Tibial nerve (tissue), 4 donors: ENCODE measurements at regions not wholly inside any gene's neighbourhood (a gene's known extent, or its start where the extent isn't known, plus 50 kb on each side); places are given as distances from the start of the nearest gene placed in this dataset.

Experiments used
- EP300 ChIP-seq, 2 donors: sonication (generic); formaldehyde crosslinking; IDR thresholded peaks; one replicate each; pipeline ENCODE4 v1.6.1; 2017; ENCODE audit warnings: antibody characterized with exemption in 2 of 2, mild to moderate bottlenecking in 1 of 2
- POLR2A ChIP-seq, 2 donors: fragments of 450-650 bp; IDR thresholded peaks; one replicate each; pipeline ENCODE4 v1.6.1; 2017; ENCODE audit warnings: antibody characterized with exemption in 2 of 2, mild to moderate bottlenecking in 2 of 2, moderate library complexity in 2 of 2
- TF ChIP-seq, protein P1 (sequence below), 5 experiments: fragments of 200-600 bp in 3 of 5; fragments of 450-650 bp in 2 of 5; sonication (generic) in 3 of 5; IDR thresholded peaks; one replicate each; pipeline ENCODE4 v1.5.1; 2016 to 2019; ENCODE audit warnings: antibody characterized with exemption in 5 of 5, mild to moderate bottlenecking in 3 of 5, moderate library complexity in 2 of 5

DNA sequence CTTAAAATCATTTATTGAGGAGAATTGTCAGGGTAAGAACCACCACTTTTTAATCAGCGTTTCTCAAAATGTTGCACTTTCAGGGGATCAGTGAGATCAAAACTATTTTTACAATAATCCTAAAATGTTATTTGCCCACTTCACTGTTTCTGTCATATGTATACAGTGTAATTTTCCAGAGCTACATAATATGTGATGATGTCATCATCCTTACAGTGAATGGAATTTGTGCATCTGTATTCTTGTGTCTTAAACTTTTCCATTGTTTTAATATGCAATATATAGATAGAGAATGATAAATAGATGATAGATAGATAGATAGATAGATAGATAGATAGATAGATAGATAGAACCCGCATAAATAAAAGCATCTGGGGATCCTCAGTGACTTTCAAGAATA is 518.0 kb downstream of the ADCYAP1 start:
- TF ChIP-seq, protein P1, sequence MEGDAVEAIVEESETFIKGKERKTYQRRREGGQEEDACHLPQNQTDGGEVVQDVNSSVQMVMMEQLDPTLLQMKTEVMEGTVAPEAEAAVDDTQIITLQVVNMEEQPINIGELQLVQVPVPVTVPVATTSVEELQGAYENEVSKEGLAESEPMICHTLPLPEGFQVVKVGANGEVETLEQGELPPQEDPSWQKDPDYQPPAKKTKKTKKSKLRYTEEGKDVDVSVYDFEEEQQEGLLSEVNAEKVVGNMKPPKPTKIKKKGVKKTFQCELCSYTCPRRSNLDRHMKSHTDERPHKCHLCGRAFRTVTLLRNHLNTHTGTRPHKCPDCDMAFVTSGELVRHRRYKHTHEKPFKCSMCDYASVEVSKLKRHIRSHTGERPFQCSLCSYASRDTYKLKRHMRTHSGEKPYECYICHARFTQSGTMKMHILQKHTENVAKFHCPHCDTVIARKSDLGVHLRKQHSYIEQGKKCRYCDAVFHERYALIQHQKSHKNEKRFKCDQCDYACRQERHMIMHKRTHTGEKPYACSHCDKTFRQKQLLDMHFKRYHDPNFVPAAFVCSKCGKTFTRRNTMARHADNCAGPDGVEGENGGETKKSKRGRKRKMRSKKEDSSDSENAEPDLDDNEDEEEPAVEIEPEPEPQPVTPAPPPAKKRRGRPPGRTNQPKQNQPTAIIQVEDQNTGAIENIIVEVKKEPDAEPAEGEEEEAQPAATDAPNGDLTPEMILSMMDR (IDR thresholded peaks at IDR 0.05): no peak
- TF ChIP-seq EP300 (IDR thresholded peaks at IDR 0.05) (no peak), POLR2A (IDR thresholded peaks at IDR 0.05) (no peak)
